HG03095 (cell line): ENCODE measurements at regions not wholly inside any gene's neighbourhood (a gene's known extent, or its start where the extent isn't known, plus 50 kb on each side); places are given as distances from the start of the nearest gene placed in this dataset.

Source experiments
- ATAC-seq: cut with Tn5 transposase; IDR thresholded peaks from one replicate; pipeline ENCODE4 v1.9.1; 2021; ENCODE audit warnings: moderate library complexity; ENCODE audit not compliant: unreplicated experiment

DNA sequence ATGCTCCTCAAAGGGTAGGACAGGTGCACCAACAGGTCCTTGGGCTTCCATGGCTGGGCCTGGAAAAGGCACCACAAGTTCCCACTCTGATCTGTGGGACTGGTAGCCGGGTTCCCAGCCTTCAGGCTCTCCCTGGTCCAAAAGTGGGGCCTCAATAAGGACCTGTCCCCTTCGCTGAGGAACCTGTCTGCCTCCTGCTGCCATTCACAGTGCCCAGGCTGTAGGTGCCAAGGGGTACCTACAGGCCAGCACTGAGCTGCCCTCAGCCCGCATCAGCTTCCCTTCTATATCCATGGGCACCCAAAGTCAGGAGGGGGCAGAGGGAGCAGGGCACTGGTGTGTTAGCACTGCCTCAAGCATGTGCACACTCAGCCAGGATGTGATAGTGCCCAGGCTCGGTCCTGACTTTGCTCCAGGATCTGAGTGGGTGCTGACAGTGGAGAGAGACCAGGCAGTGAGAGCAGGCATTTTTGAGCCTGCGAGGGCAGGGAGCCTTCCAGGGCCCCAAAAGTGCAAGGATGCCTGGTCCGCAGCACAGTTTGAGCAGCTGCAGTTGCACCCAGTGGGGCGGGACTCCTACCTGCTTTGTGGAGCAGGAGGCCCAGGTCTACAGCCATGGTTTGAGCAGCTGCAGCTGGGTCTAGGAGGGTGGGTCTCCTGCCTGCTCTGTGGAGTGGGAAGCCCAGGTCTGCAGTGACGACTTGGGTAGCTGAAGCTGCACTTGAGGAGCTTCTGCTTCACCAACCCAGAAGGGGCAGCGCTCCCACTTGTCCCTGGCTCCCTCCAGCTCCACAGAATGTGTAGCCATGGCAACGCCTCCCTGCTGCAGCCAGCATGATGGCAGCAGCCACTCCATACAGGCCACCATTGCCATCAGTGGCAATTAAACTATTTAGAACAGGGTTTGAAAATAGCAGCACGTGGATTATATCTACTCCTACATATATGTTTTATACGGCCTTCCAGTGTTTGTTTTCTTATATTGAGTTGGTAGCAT is 376.4 kb downstream of the KCTD8 start:
- no peak for ATAC-seq

DNA sequence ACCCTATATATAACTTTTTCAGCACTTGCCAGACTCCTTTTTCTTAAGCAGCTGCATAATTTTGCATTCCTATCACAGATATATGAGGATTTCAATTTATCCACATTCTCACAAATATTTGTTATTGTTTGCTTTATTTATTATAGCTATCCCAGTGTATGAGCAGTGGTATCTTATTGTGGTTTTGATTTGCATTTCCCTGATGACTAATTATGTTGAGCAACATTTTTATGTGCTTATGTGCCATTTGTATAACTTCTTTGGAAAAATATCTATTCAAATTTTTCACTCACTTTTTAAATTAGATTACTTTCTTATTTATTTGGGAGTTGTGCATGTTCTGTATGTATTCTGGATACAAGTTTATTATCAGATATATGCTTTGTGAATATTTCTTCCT is 361.9 kb downstream of the KCTD8 start:
- no peak for ATAC-seq

DNA sequence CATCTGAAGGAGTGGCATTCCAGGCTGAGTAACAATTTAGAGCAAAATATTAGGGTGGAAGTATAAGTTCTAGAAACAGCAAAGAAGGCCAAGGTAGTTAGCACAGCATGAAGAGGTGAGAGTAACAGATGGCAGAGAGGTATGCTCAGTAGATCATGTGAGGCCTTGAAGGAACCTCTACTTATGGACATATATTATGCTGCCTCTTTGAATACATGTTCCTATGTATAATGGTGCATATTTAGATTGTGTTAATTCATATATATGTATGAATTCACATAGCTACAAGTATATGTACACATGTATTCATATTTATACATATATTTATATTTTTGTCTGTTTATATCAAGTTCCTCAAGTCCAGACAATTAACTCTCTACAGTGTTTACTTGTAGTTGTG is 355.2 kb downstream of the KCTD8 start:
- no peak for ATAC-seq

DNA sequence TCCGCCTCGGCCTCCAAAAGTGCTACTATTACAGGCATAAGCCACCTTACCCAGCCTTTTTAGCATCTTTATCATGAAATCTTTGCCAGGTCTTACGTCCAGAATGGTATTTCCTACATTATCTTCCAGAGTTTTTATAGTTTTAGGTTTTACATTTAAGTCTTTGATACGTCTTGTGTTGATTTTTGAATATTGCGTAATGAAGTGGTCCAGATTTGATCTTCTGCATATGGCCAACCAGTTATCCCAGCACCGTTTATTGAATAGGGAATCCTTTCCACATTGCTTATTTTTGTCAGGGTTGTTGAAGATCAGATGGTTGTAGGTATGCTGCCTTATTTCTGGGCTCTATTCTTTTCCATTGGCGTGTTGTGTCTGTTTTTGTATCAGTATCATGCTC is 349.6 kb downstream of the KCTD8 start:
- no peak for ATAC-seq

DNA sequence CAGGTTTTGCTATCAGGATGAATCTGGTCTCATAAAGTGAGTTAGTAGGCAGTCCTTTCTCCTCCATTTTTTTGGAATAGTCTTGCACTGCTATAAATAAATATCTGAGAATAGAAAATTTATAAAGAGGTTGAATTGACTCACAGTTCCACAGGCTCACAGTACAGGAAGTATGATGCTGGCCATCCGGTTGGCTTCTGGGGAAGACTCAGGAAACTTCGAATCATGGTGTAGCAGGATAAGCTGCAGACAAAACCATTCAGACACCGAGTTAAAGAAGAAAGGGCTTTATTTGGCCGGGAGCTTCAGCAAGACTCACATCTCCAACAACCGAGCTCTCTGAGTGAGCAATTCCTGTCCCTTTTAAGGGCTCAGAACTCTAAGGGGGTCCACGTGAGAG is 348.2 kb downstream of the KCTD8 start:
- ATAC-seq = no peak

DNA sequence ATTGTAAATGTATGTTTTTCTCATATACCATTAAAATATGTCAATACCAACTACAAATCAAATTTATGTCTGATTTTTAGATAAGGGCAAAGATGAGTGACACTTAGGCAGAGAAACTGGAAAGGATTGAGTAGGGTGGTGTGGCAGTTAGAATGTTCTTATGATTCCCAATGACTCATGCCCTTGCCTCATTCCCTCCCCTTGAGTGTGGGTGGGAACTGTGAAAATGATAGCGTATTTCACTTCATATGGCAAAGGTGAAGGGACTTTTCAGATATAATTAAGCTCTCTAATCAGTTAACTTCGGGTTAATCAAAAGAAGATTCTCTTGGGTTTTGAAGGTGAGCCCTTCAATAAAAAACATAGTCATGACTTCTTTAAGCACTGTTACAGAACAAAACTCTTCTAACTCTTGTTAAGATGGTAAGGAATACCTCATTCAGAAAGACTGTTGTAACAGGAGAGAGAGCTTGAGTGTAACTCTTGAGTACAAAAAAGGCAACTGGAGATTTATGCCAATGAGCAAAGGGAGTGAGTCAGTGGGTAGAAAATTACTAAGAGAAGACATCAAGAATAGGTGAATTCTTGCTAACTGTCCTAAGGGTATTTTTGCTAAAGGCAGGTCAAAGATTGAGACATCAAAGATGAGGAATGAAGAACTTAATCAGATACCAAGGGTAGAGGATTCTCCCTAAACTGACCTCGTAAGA is 329.5 kb downstream of the KCTD8 start:
- ATAC-seq = no peak

DNA sequence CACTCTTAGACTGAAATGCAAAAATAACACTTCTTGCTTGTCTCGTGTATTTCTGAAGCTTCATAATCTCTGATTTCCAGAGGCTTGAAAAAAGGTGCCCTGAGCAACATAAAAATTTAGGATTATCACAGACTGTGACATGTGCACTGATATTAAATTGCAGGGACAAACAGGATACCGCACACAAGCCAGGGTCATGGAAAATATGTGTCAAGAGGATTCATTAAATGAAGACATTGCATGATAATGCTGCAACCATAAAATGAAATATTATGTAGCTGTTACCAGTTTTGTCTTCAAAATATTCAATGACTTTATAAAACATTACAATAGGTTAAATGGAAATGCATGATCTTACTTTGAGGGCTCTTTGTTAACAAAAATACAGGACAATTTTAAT is 328.0 kb downstream of the KCTD8 start:
- ATAC-seq = no peak

DNA sequence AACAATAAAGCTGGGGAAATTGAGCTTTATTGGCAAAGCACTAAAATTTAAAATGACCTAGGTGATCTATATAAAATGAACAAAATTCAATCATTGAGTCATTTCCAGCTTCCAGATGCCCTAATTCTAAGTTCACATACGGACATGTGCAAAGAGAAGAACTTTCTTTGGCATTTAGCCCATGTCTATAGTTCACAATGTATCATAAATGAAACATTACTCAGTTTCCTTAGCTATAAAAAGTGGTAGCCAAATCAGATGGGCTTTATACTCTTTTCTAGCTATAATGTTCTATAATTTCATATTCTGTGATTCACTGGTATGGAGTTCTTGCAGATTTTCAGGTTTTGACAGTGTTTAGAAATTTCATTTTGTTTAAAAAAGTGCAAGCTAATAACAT is 327.4 kb downstream of the KCTD8 start:
- no peak for ATAC-seq
